GM10248 (cell line): ENCODE measurements at regions not wholly inside any gene's neighbourhood (a gene's known extent, or its start where the extent isn't known, plus 50 kb on each side); places are given as distances from the start of the nearest gene placed in this dataset.

Experiments
- CTCF ChIA-PET: fragments of 300-600 bp; sonication (Branson Sonifier 250); formaldehyde crosslinking; extraction: SDS; loops from one replicate; lab custom pipeline; 2021; ENCODE audit warnings: antibody characterized with exemption; lab: Yijun Ruan, JAX
- POLR2A ChIA-PET: fragments of 350-650 bp; sonication (Branson Sonifier 250); formaldehyde crosslinking; extraction: SDS; loops from one replicate; lab custom pipeline; 2020; ENCODE audit warnings: antibody characterized with exemption; lab: Yijun Ruan, JAX
- DNase-seq: peaks from one replicate; pipeline ENCODE4 v3.0.0; 2012; ENCODE audit errors: extremely low spot score
- TF ChIP-seq, protein P1 (sequence below): IDR thresholded peaks from 2 replicates; pipeline ENCODE4 v1.5.1; 2012; ENCODE audit warnings: mild to moderate bottlenecking, low read depth; ENCODE audit errors: extremely low read depth, missing control alignments, control extremely low read depth

DNA sequence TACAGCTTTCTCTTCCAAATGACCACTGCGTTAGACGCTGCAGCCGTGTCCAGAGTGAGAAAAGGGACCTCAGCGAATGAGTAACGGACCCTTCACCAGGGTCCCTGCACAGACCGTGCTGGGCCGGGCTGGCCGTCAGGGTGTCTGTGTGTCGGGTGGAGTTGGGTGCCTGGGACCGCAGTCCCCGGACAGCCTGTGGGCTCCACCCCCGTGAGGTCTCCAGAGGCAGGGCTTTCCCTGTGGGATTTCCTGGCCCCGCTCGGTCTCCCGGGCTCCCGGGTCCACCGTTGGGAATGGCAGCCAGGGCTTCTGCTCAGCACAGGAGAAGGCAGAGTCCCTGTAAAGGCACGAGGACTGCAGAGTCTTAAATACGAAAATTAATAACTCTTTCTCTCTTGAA is 509.7 kb downstream of the TCERG1L start:
- ChIA-PET POLR2A (no interaction called here), CTCF (no interaction called here)
- no peak for DNase-seq
- TF ChIP-seq, protein P1, sequence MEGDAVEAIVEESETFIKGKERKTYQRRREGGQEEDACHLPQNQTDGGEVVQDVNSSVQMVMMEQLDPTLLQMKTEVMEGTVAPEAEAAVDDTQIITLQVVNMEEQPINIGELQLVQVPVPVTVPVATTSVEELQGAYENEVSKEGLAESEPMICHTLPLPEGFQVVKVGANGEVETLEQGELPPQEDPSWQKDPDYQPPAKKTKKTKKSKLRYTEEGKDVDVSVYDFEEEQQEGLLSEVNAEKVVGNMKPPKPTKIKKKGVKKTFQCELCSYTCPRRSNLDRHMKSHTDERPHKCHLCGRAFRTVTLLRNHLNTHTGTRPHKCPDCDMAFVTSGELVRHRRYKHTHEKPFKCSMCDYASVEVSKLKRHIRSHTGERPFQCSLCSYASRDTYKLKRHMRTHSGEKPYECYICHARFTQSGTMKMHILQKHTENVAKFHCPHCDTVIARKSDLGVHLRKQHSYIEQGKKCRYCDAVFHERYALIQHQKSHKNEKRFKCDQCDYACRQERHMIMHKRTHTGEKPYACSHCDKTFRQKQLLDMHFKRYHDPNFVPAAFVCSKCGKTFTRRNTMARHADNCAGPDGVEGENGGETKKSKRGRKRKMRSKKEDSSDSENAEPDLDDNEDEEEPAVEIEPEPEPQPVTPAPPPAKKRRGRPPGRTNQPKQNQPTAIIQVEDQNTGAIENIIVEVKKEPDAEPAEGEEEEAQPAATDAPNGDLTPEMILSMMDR: no peak

DNA sequence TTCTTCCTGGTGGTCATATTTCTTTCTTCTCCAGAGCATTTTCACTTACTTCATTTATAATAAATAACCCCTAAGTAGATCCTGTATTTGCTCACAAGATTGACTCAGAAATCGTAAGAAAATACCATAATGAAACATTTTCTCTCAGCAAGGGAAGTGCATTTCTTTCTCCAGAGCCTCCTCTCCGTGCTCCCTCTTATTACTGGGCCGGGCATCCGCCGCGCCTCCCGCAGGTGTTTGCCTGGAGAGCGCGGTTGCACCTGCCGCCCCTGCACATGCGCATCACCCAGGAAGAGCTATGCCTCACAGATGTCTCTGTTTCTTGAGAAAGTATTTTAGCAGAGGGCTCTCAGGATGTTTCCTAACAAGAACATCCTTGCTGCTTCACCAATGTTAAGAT is 509.2 kb downstream of the TCERG1L start:
- CTCF ChIA-PET: no interaction called here
- TF ChIP-seq, protein P1: no peak
- POLR2A ChIA-PET: no interaction called here

DNA sequence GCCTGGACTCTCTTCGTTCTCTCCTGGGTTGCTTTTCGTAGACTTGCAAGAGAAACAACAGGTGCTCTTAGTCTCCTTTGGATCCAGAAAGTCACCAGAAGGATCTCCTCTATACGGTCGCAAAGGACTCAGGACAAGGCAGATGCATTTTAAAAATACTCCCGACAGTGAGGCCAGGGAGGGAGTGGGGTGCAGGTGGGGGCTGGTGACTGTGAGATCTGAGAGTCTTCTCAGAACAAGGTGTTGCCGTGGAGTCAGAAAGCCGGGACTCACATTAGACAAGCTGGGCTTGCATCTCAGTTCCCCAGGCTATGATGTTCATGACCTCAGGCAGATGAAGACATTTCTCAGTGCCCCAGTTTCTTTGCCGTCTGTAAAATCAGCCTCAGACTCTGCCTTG is 507.2 kb downstream of the TCERG1L start:
- TF ChIP-seq, protein P1: no peak
- no peak for DNase-seq
- ChIA-PET CTCF (no interaction called here), POLR2A (no interaction called here)

More for the DNA sequence above, 509.2 kb downstream of the TCERG1L start:
- no peak for DNase-seq

DNA sequence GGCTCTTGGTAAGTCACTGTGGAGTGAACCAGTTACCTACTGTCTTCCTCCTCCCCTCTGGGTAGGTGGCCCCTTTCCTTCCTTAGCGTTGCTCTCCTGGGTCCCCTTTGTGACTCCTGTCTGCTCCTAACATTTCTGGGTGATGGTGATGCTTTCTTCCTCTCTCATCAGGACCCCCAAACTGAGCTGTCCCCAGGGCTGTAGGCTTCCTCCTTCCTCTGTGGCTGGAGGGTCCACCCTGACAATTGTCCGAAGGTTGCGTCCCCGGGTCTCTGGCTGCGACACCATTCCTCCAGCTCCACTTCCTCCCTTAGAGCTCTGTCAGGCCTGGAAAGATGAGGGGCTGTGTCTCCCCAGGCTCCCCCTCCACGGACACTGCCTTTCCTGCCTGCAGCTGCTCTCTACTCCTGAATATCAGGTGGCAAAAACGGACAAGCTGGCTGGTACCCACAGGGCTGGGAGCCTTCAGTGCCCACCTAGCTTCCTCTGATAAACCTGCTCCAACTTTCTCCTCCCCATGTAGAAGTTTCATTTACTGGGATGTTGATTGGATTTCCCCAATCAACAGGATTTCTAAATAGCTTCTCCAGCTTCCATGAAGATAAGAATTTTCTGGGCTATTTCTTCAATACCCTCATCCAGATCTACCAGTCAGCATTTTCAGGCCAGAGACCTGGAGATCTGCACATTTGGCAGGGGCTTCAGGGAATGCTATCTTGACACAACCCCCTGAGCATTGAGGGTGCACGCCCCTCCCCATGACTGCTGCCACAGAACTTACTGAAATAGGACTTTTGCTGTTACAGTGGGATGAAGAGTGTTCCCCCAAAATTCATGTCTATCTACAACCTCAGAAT is 506.5 kb downstream of the TCERG1L start:
- ChIA-PET POLR2A (no interaction called here), CTCF (no interaction called here)
- no peak for DNase-seq
- TF ChIP-seq, protein P1: no peak

DNA sequence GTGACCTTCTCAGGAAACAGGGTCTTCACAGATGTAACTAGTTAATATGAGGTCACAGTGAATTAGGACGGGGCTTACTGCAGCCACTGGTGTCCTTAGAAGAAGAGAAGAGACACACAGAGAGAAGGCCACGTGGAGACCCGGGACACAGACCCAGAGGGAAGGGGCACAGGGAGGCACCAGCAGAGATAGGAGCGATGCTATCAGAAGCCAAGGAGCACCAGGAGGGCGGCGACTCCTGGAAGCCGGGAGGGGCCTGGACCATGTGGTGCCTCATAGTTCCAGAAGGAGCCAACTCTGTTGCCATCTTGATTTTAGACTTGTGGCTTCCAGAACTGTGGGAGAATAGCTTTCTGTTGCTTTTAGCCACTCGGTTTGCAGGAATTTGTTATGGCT is 505.9 kb downstream of the TCERG1L start:
- TF ChIP-seq, protein P1: no peak
- CTCF ChIA-PET: no interaction called here
- DNase-seq: no peak

DNA sequence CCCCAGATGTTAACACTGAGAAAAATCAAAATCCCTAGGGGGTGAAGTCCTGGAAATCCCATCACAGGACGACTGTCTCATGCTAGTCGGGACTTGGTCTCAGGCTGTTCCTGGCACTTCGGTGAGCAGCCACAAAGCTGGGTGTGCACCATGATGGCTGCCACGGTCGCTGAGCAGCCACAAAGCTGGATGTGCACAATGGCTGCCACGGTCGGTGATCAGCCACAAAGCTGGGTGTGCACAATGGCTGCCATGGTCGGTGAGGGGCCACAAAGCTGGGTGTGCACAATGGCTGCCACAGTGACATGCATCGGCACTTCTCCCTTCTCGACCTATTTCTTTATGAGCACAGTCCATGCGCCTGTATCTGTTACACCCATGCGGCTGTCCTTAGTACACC is 505.1 kb downstream of the TCERG1L start:
- DNase-seq: no peak
- ChIA-PET CTCF (no interaction called here), POLR2A (no interaction called here)
- TF ChIP-seq, protein P1: no peak

More for the DNA sequence above, 505.9 kb downstream of the TCERG1L start:
- POLR2A ChIA-PET: no interaction called here
